ENCODE measurements at regions not wholly inside any gene's neighbourhood (a gene's known extent, or its start where the extent isn't known, plus 50 kb on each side); places are given as distances from the start of the nearest gene placed in this dataset.

DNA sequence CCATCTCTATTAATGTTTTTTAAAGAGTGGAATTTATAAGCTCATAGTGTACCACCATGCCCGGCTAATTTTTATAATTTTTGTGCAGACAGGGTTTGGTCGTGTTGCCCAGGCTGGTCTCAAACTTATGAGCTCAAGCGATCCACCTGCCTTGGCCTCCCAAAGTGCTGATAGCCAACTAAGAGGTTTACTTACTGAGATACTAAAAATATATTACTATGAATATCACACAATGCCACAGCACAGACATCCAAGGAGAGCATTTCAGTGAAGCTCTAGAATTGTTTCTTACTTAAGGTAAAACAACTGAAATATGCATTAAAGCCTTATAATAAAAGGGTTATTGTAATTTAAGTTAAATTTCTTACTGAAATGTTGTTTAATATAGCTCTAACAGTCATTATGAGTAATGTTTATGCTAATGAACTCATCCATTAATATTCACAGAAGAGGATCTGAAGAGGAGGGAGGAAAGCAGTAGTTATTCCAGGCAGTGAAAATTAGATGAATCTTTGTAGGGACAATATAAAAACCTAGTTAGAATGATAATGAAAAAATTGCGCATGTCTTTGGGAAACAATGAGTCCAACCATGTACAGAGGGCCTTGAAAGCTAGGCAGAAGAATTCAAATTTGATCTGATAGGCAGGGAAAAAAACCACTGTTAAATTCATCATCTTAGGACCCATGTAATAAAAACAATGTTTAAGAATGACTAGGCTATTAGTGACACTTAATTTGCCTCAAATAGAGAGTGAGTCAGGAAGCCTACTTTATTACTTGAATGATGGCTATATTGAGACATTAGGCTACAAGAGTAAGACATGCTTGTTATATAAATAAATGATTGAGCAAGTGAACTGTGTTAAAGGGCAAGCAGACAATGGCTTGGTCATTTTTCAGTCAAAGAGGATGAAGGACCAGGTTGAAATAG, 99.2 kb downstream of the SLC41A2 start:
- Histone ChIP-seq H3K36me3 (ENCODE audit: insufficient read depth, insufficient read length, low read length) (no peaks in the 10 kb centered on the region), H3K4me1 (ENCODE audit: insufficient read depth, insufficient read length) (no peaks in the 10 kb centered on the region), H3K4me3 (ENCODE audit: insufficient read length, low read depth) (no peak overlapping the region), H3K27me3 (ENCODE audit: insufficient read depth, insufficient read length) (no peaks in the 10 kb centered on the region), H3K9me3 (ENCODE audit: insufficient read depth, low read length) (no peaks in the 10 kb centered on the region), H3K9ac (ENCODE audit: insufficient read length, low read depth) (no peak overlapping the region)
- no peak for TF ChIP-seq YY1 (IDR thresholded peaks at IDR 0.05; ENCODE audit: insufficient read depth, insufficient read length)
- TF ChIP-seq SUZ12 (IDR thresholded peaks at IDR 0.05; ENCODE audit: extremely low read depth, insufficient read depth, insufficient read length) = no peak
- TF ChIP-seq ZNF274 (IDR thresholded peaks at IDR 0.05; ENCODE audit: low read depth, low read length) = no peak
- DNase-seq (ENCODE audit: low read depth, low spot score) = no peak

DNA sequence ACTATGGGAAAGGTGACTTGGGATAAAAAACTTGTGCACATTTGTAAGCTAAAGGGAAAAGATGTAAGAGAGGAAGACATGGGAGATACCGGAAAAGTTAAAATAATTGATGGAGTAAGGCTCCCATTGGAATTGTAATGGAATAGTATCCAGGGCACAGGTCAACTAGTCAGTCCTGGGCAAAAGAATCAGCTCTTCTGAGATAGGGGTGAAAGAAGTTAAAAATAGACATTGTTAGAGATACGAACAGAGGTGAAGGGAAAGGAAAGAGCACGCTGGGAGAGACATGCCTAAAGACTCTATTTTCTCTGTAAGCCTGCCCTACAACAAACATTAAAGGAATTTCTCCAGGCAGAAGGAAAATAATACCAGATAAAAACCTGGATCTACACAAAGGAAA, 101.6 kb downstream of the SLC41A2 start:
- Histone ChIP-seq H3K9ac (ENCODE audit: insufficient read length, low read depth) (no peak overlapping the region), H3K4me3 (ENCODE audit: insufficient read length, low read depth) (no peak overlapping the region), H3K9me3 (ENCODE audit: insufficient read depth, low read length) (no peaks in the 10 kb centered on the region), H3K27me3 (ENCODE audit: insufficient read depth, insufficient read length) (no peaks in the 10 kb centered on the region), H3K36me3 (ENCODE audit: insufficient read depth, insufficient read length, low read length) (no peaks in the 10 kb centered on the region), H3K4me1 (ENCODE audit: insufficient read depth, insufficient read length) (no peaks in the 10 kb centered on the region)
- no peak for DNase-seq (ENCODE audit: low read depth, low spot score)
- TF ChIP-seq SUZ12 (IDR thresholded peaks at IDR 0.05; ENCODE audit: extremely low read depth, insufficient read depth, insufficient read length) (no peak), ZNF274 (IDR thresholded peaks at IDR 0.05; ENCODE audit: low read depth, low read length) (no peak), YY1 (IDR thresholded peaks at IDR 0.05; ENCODE audit: insufficient read depth, insufficient read length) (no peak)

DNA sequence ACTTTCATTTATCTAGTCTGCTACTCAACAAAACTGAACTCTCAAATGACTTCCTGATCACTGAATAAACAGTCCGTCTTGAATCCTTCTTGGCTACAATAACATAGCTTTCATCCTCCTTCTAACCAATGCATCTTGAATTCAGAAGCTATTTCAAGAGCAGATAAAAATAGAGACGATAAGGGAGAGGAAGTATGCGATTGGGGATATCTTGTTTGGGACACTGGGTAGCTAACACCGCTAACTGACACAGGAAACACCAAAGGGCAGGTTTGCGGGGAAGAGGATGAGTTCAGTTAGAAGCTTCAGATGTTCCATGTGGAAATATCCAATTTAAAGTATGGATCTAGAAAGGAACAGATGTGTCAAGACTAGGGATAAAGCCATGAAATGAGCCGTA, 102.5 kb downstream of the SLC41A2 start:
- no peak overlapping the region for H3K9ac ChIP-seq (ENCODE audit: insufficient read length, low read depth)
- no peaks in the 10 kb centered on the region for H3K4me1 ChIP-seq (ENCODE audit: insufficient read depth, insufficient read length)
- DNase-seq (ENCODE audit: low read depth, low spot score) = no peak
- no peak for TF ChIP-seq ZNF274 (IDR thresholded peaks at IDR 0.05; ENCODE audit: low read depth, low read length)
- TF ChIP-seq YY1 (IDR thresholded peaks at IDR 0.05; ENCODE audit: insufficient read depth, insufficient read length) = no peak
- no peak for TF ChIP-seq SUZ12 (IDR thresholded peaks at IDR 0.05; ENCODE audit: extremely low read depth, insufficient read depth, insufficient read length)
- no peak overlapping the region for H3K4me3 ChIP-seq (ENCODE audit: insufficient read length, low read depth)
- no peaks in the 10 kb centered on the region for H3K27me3 ChIP-seq (ENCODE audit: insufficient read depth, insufficient read length)
- no peaks in the 10 kb centered on the region for H3K36me3 ChIP-seq (ENCODE audit: insufficient read depth, insufficient read length, low read length)
- H3K9me3 ChIP-seq (ENCODE audit: insufficient read depth, low read length) = no peaks in the 10 kb centered on the region

DNA sequence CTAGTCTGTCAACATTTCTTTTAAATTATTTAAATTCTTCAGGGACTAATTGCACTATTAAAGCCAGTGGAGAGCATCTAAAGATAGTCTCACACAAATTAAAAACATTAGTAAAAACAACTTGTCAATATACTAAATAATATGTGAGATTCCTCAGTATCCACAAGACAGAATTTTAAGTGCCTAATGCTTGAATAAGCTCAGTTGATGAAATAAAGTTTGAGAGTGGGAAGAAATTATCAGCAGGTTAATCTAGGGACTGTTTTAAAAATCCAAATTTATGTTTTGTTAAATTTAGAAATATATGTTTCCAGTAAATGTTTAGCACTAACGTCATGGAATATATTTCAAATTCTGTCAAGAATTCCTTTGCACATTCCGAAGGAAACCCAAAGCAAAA, 105.2 kb downstream of the SLC41A2 start:
- TF ChIP-seq SUZ12 (IDR thresholded peaks at IDR 0.05; ENCODE audit: extremely low read depth, insufficient read depth, insufficient read length) (no peak), YY1 (IDR thresholded peaks at IDR 0.05; ENCODE audit: insufficient read depth, insufficient read length) (no peak), ZNF274 (IDR thresholded peaks at IDR 0.05; ENCODE audit: low read depth, low read length) (no peak)
- H3K4me1 ChIP-seq (ENCODE audit: insufficient read depth, insufficient read length) = no peaks in the 10 kb centered on the region
- H3K27me3 ChIP-seq (ENCODE audit: insufficient read depth, insufficient read length) = no peaks in the 10 kb centered on the region
- H3K4me3 ChIP-seq (ENCODE audit: insufficient read length, low read depth) = no peak overlapping the region
- no peaks in the 10 kb centered on the region for H3K36me3 ChIP-seq (ENCODE audit: insufficient read depth, insufficient read length, low read length)
- H3K9ac ChIP-seq (ENCODE audit: insufficient read length, low read depth) = no peak overlapping the region
- DNase-seq (ENCODE audit: low read depth, low spot score) = no peak
- H3K9me3 ChIP-seq (ENCODE audit: insufficient read depth, low read length) = no peaks in the 10 kb centered on the region

DNA sequence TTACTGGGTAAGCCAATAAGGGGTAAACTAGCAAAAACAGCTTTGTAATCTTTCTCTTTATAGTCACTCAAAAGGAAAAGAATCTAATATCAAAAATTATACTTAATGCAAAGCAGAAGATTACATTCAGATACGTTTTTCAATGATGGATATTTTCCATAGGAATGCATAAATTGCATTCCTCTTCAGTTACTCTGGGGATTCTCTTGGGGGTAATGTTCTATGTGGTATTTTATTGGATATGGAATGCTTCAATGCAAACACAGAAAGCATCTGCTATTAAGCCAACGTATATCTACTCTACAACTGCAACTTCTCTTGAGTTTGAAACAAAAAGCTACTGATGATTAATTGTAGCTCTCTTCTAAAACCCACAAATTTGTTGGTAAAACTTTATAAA, 106.0 kb downstream of the SLC41A2 start:
- TF ChIP-seq SUZ12 (IDR thresholded peaks at IDR 0.05; ENCODE audit: extremely low read depth, insufficient read depth, insufficient read length) (no peak), YY1 (IDR thresholded peaks at IDR 0.05; ENCODE audit: insufficient read depth, insufficient read length) (no peak), ZNF274 (IDR thresholded peaks at IDR 0.05; ENCODE audit: low read depth, low read length) (no peak)
- H3K9ac ChIP-seq (ENCODE audit: insufficient read length, low read depth) = no peak overlapping the region
- H3K9me3 ChIP-seq (ENCODE audit: insufficient read depth, low read length) = no peaks in the 10 kb centered on the region

DNA sequence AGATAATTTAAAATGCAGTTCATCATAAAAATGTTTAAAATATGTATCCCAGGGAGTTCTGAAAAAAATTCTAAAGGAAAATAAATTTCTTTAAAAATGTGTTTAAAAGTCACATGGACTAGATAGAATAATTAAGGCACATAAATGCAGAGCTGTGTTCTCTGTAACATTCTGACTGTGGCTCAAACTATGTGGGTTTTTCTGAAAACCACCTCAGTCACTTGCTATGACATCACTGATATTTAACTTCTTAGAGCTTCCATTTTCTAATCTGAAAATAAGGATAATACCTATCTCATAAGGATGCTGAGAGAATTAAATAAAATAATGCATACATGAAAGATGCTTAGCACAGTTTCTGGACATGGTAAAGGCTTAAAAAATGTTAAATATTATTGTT, 107.3 kb downstream of the SLC41A2 start:
- DNase-seq (ENCODE audit: low read depth, low spot score) = no peak
- TF ChIP-seq YY1 (IDR thresholded peaks at IDR 0.05; ENCODE audit: insufficient read depth, insufficient read length) (no peak), SUZ12 (IDR thresholded peaks at IDR 0.05; ENCODE audit: extremely low read depth, insufficient read depth, insufficient read length) (no peak), ZNF274 (IDR thresholded peaks at IDR 0.05; ENCODE audit: low read depth, low read length) (no peak)
- no peak overlapping the region for H3K9ac ChIP-seq (ENCODE audit: insufficient read length, low read depth)
- H3K4me1 ChIP-seq (ENCODE audit: insufficient read depth, insufficient read length) = no peaks in the 10 kb centered on the region
- no peaks in the 10 kb centered on the region for H3K27me3 ChIP-seq (ENCODE audit: insufficient read depth, insufficient read length)
- no peaks in the 10 kb centered on the region for H3K36me3 ChIP-seq (ENCODE audit: insufficient read depth, insufficient read length, low read length)
- no peak overlapping the region for H3K4me3 ChIP-seq (ENCODE audit: insufficient read length, low read depth)
- no peaks in the 10 kb centered on the region for H3K9me3 ChIP-seq (ENCODE audit: insufficient read depth, low read length)

More for the DNA sequence above, 106.0 kb downstream of the SLC41A2 start:
- Histone ChIP-seq H3K4me3 (ENCODE audit: insufficient read length, low read depth) (no peak overlapping the region), H3K27me3 (ENCODE audit: insufficient read depth, insufficient read length) (no peaks in the 10 kb centered on the region), H3K36me3 (ENCODE audit: insufficient read depth, insufficient read length, low read length) (no peaks in the 10 kb centered on the region), H3K4me1 (ENCODE audit: insufficient read depth, insufficient read length) (no peaks in the 10 kb centered on the region)
- no peak for DNase-seq (ENCODE audit: low read depth, low spot score)

DNA sequence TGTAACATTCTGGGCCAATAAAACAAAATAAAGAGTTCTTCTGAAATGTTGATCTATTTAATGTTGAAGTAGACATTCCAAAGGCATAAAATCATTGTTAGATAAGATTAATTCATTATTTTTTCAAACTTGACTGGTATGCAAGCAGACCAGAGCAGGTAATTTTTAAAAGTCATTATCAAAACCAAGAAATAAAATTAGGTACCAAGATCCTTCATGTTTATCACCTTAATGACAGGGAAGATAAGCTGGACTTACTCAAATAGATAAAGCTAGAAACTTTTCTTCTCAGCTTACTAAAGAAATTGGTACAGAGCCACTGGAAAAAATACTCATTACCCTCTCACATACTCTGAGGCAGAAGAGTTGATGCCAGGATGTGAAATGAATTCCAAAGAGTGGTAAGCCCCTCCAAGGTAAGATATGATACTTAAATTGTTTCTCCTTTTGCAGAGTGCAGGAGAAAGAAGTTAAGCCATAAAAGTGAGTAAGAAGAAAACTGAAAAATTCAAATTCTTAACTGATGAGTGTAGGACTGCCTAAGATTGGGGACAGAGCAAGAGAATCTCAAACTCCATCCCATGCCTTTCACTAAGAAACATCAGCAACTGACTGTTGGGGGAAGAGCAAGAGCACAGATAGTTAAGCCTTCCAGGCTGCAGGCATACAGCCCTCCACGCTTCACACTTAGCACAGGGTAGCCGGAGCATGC, 111.9 kb downstream of the SLC41A2 start:
- Histone ChIP-seq H3K4me3 (ENCODE audit: insufficient read length, low read depth) (no peak overlapping the region), H3K9me3 (ENCODE audit: insufficient read depth, low read length) (no peaks in the 10 kb centered on the region), H3K4me1 (ENCODE audit: insufficient read depth, insufficient read length) (no peaks in the 10 kb centered on the region), H3K9ac (ENCODE audit: insufficient read length, low read depth) (no peak overlapping the region), H3K27me3 (ENCODE audit: insufficient read depth, insufficient read length) (no peaks in the 10 kb centered on the region), H3K36me3 (ENCODE audit: insufficient read depth, insufficient read length, low read length) (no peaks in the 10 kb centered on the region)
- TF ChIP-seq ZNF274 (IDR thresholded peaks at IDR 0.05; ENCODE audit: low read depth, low read length) (no peak), SUZ12 (IDR thresholded peaks at IDR 0.05; ENCODE audit: extremely low read depth, insufficient read depth, insufficient read length) (no peak), YY1 (IDR thresholded peaks at IDR 0.05; ENCODE audit: insufficient read depth, insufficient read length) (no peak)
- DNase-seq (ENCODE audit: low read depth, low spot score) = no peak

All from NT2/D1 (cell line).